ENCODE measurements at regions not wholly inside any gene's neighbourhood (a gene's known extent, or its start where the extent isn't known, plus 50 kb on each side); places are given as distances from the start of the nearest gene placed in this dataset.

DNA sequence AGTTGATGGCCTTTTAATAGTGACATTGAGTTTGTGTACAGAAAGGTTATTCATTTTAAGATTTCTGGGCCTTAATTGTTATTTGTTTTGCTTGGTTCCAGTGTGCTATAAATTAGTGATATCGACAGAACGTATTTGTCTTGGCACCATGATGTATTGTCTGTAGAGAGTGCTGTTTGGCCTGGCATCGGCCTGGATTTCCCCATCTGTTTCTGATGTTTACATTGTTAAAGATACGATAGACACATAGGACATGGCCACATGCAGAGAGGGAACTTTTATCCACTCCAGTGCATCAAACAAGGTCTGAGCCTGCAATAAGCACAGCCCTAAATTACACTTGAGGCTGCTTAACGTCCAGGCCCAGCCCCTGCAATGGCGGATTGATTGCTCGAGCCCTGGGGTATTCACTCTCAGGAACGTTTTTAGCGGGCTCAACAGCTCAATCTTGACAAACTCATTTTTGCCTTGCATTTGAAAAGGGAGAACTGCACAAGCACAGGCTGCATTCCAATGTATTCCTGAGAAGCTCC is 144.7 kb downstream of the SLC4A3 start:
- DNase-seq, result no peak

DNA sequence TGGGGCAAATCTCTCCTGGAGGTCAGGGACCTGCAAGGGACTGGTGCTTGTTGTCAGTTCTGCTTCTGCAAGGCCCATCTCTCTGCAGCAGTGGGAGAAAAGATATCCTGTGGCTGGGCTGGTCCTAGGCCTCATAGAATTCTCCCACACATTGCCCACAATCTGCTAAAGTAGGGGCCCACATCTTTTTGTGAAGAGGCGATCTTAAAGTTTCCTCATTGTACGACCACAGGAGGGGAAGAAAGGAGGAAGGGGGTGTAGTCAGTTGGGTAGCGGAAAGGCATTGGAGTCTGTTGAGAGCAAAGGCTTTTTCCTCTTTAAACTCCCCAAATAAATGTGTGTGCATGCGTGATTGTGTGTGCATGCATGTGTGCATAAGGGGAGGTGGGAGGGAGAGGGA is 145.3 kb downstream of the SLC4A3 start:
- no peak for DNase-seq

GRCh38 chr2:219775506-219775905 is 148.1 kb downstream of the SLC4A3 start:
- no peak for DNase-seq

DNA sequence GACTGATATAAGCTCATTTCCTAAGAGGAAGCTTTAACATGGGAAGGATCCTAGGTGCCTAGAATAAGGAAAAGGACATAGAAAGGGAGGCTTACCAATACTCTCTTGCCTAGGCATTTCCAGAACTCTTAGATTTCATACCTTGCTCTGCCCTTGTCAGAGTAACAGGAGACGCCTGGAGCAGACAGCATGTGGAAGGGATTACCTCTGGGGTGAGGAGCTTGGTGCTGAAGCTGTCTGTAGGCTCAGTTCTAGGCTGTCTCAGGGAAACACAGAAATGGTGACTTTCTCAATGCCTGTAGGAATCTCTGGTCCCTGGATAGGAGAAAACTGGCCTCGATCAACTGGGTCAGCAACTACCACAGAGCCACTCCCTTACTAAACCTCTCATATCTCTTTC is 150.0 kb downstream of the SLC4A3 start:
- DNase-seq, result no peak

GRCh38 chr2:219778189-219778588 is 150.8 kb downstream of the SLC4A3 start:
- no peak for DNase-seq

DNA sequence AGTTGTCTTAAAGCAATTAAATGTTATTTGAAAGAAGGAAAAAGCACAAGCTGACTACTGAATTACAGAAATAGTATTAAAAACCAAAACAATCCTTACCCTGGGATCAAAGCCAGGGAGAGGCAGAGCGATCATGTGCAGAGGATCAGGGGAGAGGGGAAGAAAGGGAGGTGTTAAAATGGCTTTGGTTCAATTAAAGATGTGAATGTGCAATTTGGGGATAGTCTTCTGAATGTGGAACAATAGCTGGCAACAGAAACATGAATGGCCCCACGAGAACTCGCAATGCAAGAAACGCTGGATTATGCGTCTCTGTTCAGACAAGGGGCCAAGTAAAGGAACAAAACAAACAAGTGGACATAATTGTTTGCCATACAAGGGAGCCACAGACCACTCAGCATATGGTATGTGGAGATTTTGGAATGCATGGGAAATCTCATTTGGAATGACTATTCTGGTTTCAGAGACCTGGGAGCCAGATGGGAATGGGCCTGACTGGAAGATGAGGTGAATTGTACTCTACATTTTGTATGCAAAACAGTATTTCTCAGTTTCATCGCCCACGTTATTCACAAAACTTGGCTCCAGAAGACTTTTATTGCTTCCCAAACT is 155.4 kb downstream of the SLC4A3 start:
- DNase-seq, result no peak

GRCh38 chr2:219783359-219783975 is 156.0 kb downstream of the SLC4A3 start:
- no peak for DNase-seq

DNA sequence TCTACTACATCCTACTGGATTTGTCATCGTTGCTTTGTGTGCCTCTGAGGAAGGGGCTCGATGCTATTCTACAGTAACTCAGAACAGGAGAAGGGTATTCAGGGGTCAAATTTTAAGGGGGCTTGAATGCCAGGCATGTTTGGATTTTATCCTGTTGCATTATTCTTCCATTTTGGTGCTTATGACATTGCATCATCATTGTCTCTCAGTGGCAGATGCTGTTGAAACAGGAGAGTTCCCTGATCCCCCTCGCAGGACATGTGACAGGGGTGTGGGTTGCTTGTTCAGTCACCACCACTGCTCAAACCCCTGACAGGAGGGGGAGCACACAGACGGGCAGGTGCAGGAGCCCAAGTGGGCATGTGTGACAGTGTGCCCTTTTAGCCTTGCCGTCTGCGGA is 156.7 kb downstream of the SLC4A3 start:
- no peak for DNase-seq

DNA sequence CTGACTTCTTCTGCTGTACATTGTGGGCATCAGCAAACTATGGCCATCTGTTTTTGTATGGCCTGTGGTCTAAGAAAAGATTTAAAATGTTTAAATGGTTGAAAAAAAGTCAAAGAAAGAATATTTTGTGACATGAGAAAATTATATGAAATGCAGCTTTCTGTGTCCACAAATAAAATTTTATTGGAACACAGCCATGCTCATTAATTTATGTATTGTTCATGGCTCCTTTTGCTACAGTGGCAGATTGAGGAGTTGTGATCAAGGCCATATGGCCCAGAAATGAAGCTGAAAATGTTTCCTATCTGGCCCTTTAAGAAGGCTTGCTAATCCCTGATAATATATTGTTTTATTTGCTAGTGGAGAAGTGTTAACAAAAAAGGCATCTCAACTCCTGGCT is 162.0 kb downstream of the SLC4A3 start:
- no peak for DNase-seq

DNA sequence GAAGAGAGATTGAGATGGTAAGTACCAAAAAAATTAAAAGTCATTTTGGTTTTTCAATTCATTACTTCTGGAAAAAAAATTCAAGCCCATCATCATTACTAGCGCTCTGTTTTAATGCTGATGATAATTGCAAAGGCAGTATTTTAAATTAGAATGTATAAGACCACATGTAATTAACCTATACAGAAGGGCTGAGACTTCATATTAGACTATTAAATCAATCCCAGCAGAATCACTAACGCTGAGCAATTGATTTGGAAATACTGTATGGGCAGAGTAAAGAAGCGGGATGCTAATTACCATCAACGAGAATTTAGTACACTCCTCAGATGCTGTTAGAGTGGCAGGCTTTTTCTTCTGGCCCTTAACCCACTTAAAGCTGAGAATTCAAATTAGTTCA is 165.0 kb downstream of the SLC4A3 start:
- no peak for DNase-seq

- DNase-seq, result no peak
Measured at GRCh38 chr2:219798430-219798829, 171.0 kb downstream of the SLC4A3 start.

GRCh38 chr2:219803294-219803693 is 175.9 kb downstream of the SLC4A3 start:
- no peak for DNase-seq

DNA sequence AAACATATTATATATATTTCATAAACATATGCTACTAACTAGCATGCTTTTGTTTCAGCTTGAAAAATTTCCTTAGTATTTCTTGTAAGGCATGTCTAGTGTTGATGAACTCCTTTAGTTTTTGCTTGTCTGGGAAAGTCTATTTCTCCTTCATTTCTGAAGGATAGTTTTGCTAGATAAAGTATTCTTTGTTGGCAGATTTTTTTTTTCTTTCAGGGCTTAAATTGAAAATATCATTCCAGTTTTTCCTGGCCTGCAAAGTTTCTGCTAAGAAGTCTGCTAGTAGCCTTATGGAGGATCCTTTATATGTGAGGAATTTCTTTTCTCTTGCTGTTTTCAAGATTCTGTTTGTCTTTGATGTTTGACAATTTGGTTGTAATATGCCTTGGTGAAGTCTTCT is 183.5 kb downstream of the SLC4A3 start:
- DNase-seq, result no peak

DNA sequence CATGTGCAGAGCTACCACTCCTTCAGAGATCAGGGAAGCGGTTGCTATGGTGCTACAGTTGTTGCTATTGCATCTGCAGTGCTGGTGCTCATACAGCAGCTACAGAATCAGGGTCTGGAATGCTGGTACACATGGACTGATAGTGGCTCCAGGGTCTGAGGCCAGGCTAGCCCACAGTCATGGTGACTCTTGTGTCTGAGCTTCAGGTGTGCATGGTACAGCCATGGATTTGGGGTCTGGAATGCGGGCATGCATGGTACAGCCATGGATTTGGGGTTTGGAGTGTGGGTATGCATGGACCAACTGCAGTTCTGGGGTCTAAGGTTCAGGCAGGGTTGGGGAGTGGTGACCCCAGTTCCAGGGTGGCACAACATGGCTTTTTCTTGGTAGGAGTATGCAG is 185.2 kb downstream of the SLC4A3 start:
- no peak for DNase-seq

- DNase-seq, result no peak
Measured at GRCh38 chr2:219820767-219821166, 193.3 kb downstream of the SLC4A3 start.

- no peak for DNase-seq
Measured at GRCh38 chr2:219823574-219823973, 196.1 kb downstream of the SLC4A3 start.

DNA sequence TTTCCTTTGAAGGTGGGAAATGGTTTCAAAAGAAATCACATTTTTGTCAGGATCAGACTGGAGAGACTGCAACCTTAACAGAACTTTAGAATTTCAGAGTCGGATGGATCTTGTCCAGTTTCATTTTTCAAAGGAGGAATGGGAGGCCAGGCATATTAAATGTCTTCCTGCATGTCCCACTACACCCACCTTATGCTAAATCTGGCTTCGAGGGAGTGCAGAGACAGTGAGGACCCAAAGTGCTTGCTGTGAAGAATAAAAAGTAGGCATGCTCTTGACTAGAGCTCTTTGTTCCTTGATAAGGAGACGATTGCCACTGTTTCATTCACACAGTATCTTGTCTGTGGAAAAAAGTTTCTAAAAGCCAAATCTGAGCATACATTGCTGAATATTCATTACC is 197.6 kb downstream of the SLC4A3 start:
- no peak for DNase-seq

DNA sequence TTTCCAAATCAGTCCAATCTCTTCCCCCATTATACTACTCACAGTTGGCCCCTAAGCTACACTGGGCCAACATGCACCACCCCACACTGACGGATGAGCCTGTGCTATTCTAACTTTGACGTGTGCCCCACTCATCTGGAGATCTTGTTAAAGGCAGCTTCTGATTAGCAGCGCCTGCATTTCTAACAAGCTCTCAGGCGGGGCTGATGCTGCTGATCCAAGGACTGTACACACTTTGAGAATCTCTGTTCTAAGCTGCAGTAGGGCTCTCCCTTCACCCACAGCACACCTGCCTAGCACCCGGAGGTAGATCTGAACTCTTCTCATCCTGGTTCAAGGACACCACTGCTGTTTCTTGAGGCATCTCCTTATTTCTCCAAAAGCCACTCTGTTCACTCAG is 200.7 kb downstream of the SLC4A3 start:
- DNase-seq, result no peak

- DNase-seq, result no peak
Measured at GRCh38 chr2:219829667-219830352, 202.4 kb downstream of the SLC4A3 start.

- no peak for DNase-seq
Measured at GRCh38 chr2:219830353-219830738, 202.9 kb downstream of the SLC4A3 start.

- DNase-seq, result no peak
Measured at GRCh38 chr2:219831957-219832356, 204.5 kb downstream of the SLC4A3 start.

GRCh38 chr2:219832904-219833303 is 205.5 kb downstream of the SLC4A3 start:
- no peak for DNase-seq

DNA sequence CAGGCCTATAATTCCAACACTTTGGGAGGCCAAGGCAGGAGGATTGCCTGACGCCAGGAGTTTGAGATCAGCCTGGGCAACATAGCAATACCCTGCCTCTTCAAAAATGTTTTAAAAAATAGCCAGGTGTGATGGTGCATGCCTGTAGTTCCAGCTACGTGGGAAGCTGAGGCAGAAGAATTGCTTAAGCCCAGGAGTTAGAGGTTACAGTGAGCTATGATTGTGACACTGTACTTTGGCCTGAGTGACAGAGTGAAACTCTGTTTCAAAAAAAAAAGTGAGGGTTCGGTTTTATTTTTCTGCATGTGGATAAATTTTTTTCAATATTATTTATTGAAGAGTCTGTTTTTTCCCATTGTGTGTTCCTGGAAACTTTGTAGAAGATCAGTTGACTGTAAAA is 208.1 kb downstream of the SLC4A3 start:
- no peak for DNase-seq

GRCh38 chr2:219836647-219837177 is 209.3 kb downstream of the SLC4A3 start:
- DNase-seq, result no peak
